ENCODE measurements at regions not wholly inside any gene's neighbourhood (a gene's known extent, or its start where the extent isn't known, plus 50 kb on each side); places are given as distances from the start of the nearest gene placed in this dataset.

GRCh38 chr13:79749984-79750551 is 269.1 kb downstream of the NDFIP2 start:
- DNase-seq, result no peak

- DNase-seq, result no peak
These were observed 268.6 kb downstream of the NDFIP2 start for GRCh38 chr13:79749566-79749965.

GRCh38 chr13:79745081-79745480 is 264.1 kb downstream of the NDFIP2 start:
- DNase-seq, result no peak

- no peak for DNase-seq
These were observed 262.0 kb downstream of the NDFIP2 start for GRCh38 chr13:79742923-79743322.

GRCh38 chr13:79740991-79741390 is 260.0 kb downstream of the NDFIP2 start:
- no peak for DNase-seq

GRCh38 chr13:79736356-79736755 is 255.4 kb downstream of the NDFIP2 start:
- DNase-seq, result no peak

- no peak for DNase-seq
These were observed 254.3 kb downstream of the NDFIP2 start for GRCh38 chr13:79735228-79735627.

GRCh38 chr13:79727086-79727485 is 246.1 kb downstream of the NDFIP2 start:
- DNase-seq, result no peak

- no peak for DNase-seq
These were observed 244.9 kb downstream of the NDFIP2 start for GRCh38 chr13:79725841-79726240.

GRCh38 chr13:79724348-79725103 is 243.6 kb downstream of the NDFIP2 start:
- no peak for DNase-seq

- no peak for DNase-seq
These were observed 242.6 kb downstream of the NDFIP2 start for GRCh38 chr13:79723519-79724024.

- DNase-seq, result no peak
These were observed 242.0 kb downstream of the NDFIP2 start for GRCh38 chr13:79722885-79723445.

- DNase-seq, result no peak
These were observed 235.2 kb downstream of the NDFIP2 start for GRCh38 chr13:79716191-79716590.

- no peak for DNase-seq
These were observed 230.7 kb downstream of the NDFIP2 start for GRCh38 chr13:79711631-79712030.

GRCh38 chr13:79710376-79710775 is 229.4 kb downstream of the NDFIP2 start:
- no peak for DNase-seq

- no peak for DNase-seq
These were observed 228.5 kb downstream of the NDFIP2 start for GRCh38 chr13:79709471-79709870.

- no peak for DNase-seq
These were observed 222.8 kb downstream of the NDFIP2 start for GRCh38 chr13:79703772-79704171.

- DNase-seq, result no peak
These were observed 214.8 kb downstream of the NDFIP2 start for GRCh38 chr13:79695754-79696153.

GRCh38 chr13:79692846-79693245 is 211.9 kb downstream of the NDFIP2 start:
- DNase-seq, result no peak

- no peak for DNase-seq
These were observed 210.9 kb downstream of the NDFIP2 start for GRCh38 chr13:79691826-79692225.

- no peak for DNase-seq
These were observed 207.8 kb downstream of the NDFIP2 start for GRCh38 chr13:79688741-79689140.

GRCh38 chr13:79686441-79686840 is 205.5 kb downstream of the NDFIP2 start:
- no peak for DNase-seq

GRCh38 chr13:79684371-79684770 is 203.4 kb downstream of the NDFIP2 start:
- no peak for DNase-seq

GRCh38 chr13:79682164-79682563 is 201.2 kb downstream of the NDFIP2 start:
- no peak for DNase-seq
